Muscle layer of colon (tissue), 2 donors: ENCODE measurements at regions not wholly inside any gene's neighbourhood (a gene's known extent, or its start where the extent isn't known, plus 50 kb on each side); places are given as distances from the start of the nearest gene placed in this dataset.
"Not testable (repeated sequence)": the region's sequence is repeated elsewhere in the genome, so short reads cannot be mapped to it uniquely, and the experiment has no call there.

ENCODE experiments used
- H3K27ac ChIP-seq: one replicate; pipeline ENCODE4 v1.7.0; 2013; ENCODE audit warnings: low read depth, mild to moderate bottlenecking, low read length, moderate library complexity
- H3K27me3 ChIP-seq, 2 donors: one replicate each; pipeline ENCODE4 v1.7.0; 2013; ENCODE audit warnings: low read length in 2 of 2, mild to moderate bottlenecking in 2 of 2; ENCODE audit not compliant: insufficient read depth in 2 of 2, control insufficient read depth in 1 of 2
- H3K36me3 ChIP-seq: one replicate; pipeline ENCODE4 v1.7.0; 2013; ENCODE audit warnings: mild to moderate bottlenecking, low read length; ENCODE audit not compliant: insufficient read depth
- H3K4me1 ChIP-seq: one replicate; pipeline ENCODE4 v1.7.0; 2013; ENCODE audit warnings: mild to moderate bottlenecking, low read length; ENCODE audit not compliant: insufficient read depth
- H3K4me3 ChIP-seq, 2 donors: one replicate each; pipeline ENCODE4 v1.7.0; 2013; ENCODE audit warnings: low read length in 2 of 2, low read depth in 1 of 2, mild to moderate bottlenecking in 1 of 2, moderate library complexity in 1 of 2
- H3K9ac ChIP-seq: one replicate; pipeline ENCODE4 v1.7.0; 2013; ENCODE audit warnings: low read length
- H3K9me3 ChIP-seq: one replicate; pipeline ENCODE4 v1.7.0; 2013; ENCODE audit warnings: mild to moderate bottlenecking, low read length
- donor health status: abdominal sarcoma.
- donor health status: Adenocarcinoma of cecum.

DNA sequence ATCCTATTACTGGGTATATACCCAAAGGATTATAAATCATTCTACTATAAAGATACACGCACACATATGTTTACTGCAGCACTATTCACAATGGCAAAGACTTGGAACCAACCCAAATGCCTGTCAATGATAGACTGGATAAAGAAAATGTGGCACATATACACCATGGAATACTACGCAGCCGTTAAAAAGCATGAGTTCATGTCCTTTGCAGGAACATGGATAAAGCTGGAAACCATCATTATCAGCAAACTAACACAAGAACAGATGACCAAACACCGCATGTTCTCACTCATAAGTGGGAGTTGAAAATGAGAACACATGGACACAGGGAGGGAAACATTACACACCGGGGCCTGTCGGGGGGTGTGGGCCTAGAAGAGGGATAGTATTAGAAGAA, 307.4 kb upstream of the TBX18 start:
- not testable (repeated sequence) for H3K9ac ChIP-seq, H3K36me3 ChIP-seq, H3K4me3 ChIP-seq, H3K27me3 ChIP-seq, H3K9me3 ChIP-seq, H3K4me1 ChIP-seq, H3K27ac ChIP-seq

DNA sequence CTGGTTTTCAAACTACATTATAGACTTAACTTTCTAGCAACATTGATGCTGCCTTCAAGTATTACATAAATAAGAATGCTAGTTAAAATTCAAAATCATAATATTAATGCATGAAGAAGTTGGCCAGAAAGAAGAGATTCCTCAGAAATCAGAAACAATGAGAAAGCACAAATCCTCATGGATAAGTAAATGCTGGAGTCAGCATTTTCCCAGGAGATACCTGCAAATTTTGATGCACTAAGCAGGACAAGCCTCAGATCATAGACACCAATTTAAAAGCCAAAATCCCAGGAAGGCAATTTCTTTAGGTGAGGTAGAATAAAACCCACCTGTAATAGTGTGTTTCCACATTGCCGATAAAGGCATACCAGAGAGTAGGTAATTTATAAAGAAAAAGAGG, 305.2 kb upstream of the TBX18 start:
- Histone ChIP-seq H3K9ac (no peak overlapping the region), H3K9me3 (no peaks in the 10 kb centered on the region), H3K36me3 (no peaks in the 10 kb centered on the region)

DNA sequence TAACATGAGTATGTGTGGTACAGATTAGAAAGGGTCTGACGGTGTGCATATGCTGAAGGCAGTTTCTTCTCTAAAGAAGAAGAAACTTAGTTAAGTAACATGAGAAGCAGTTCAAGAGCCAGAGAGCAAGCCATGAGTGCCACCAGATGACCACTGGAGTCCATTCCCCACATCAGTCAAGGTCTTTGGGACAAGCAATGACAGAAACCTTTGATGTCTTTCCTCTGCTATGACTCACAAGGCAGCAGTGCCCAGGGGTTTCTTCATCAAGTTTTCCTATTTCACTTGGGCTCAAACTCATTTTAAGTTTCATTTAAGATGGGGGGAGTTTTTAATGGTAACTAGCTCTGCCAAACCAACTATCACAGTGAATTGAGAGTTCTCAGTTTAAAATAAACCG, 303.8 kb upstream of the TBX18 start:
- Histone ChIP-seq H3K27ac (no peak overlapping the region), H3K9me3 (no peaks in the 10 kb centered on the region), H3K4me3 (no peak overlapping the region), H3K9ac (no peak overlapping the region), H3K27me3 (no peaks in the 10 kb centered on the region), H3K36me3 (no peaks in the 10 kb centered on the region), H3K4me1 (no peaks in the 10 kb centered on the region)

More for the DNA sequence above, 305.2 kb upstream of the TBX18 start:
- no peak overlapping the region for H3K4me3 ChIP-seq
- H3K27me3 ChIP-seq: no peaks in the 10 kb centered on the region
- no peaks in the 10 kb centered on the region for H3K4me1 ChIP-seq
- H3K27ac ChIP-seq: no peak overlapping the region

DNA sequence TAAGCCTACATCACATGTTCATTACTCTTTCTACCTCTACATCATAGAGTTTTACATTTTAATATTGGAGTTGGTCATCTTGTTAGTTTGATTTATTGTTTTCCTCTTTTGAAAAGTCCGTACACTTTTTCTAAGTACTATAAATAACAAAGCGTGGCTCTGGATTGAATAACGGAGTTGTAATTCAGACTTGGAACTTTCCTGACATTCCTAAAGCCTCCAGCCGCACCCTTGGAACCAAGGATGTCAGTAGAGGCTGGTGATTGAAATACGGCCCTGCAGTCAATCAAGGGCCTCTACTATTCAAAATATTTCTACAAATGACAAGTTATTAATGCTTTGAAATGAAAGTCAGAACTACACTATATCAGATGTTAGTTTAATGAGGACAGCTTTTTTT, 301.9 kb upstream of the TBX18 start:
- no peaks in the 10 kb centered on the region for H3K9me3 ChIP-seq

DNA sequence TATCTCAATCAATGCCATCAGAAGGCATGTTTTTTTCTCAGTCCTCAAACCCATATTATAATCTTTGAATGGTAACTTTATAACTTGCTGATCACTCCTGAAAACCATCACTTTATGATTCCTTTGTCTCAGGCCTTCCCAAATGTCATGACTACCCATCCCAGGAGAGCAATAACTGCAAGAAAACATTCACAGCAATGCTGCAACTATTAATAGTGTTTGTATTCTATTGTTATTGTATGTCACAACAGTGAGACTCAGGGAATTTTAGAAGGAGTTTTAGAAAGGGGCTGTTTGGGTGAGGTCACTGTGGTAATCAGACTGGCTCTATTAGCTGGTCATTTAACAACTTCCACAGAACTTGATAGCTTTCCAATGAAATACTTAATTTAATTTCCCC, 301.4 kb upstream of the TBX18 start:
- Histone ChIP-seq H3K9ac (no peak overlapping the region), H3K36me3 (no peaks in the 10 kb centered on the region), H3K27ac (no peak overlapping the region), H3K4me3 (no peak overlapping the region), H3K27me3 (no peaks in the 10 kb centered on the region), H3K4me1 (no peaks in the 10 kb centered on the region), H3K9me3 (no peaks in the 10 kb centered on the region)

More for the DNA sequence above, 301.9 kb upstream of the TBX18 start:
- Histone ChIP-seq H3K4me3 (no peak overlapping the region), H3K36me3 (no peaks in the 10 kb centered on the region), H3K27me3 (no peaks in the 10 kb centered on the region), H3K27ac (no peak overlapping the region), H3K9ac (no peak overlapping the region), H3K4me1 (no peaks in the 10 kb centered on the region)

DNA sequence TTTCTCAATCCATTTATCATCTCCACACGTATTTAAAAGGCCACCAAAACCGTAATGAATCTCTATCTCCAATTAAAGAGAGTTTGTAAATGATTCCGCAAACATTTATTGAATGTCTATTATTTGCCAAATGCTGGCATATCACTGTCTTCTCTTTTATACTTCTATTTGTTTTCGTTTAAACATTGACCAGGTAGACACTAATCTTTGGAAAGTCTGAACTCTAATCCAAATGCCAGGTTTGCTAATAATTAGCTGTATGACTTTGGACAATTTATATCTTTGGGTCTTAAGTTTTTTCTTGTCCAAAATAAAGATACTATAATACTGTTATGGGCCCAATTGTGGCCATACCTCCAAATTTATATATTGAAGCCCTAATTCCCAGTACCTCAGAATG, 299.2 kb upstream of the TBX18 start:
- Histone ChIP-seq H3K36me3 (no peaks in the 10 kb centered on the region), H3K9me3 (no peaks in the 10 kb centered on the region), H3K4me1 (no peaks in the 10 kb centered on the region), H3K27ac (no peak overlapping the region), H3K27me3 (no peaks in the 10 kb centered on the region), H3K4me3 (no peak overlapping the region), H3K9ac (no peak overlapping the region)

DNA sequence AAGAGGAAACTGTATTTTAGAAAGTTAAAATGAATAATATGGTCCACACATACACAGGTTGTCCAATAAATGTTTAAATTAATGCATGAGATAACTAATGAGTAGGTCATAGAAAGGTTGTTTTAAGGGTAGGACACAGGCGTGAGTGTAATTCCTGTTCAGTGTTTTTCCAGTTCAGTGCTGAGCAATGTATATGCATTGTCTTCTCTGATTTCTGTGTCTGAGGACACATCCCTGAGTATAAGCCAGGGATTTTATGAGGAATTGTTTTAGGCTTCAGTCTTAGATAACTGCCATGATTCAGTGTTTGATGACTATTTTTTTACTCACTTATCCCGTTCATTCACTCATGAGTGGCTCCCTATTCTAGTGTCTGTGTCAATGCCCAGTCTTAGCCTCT, 298.5 kb upstream of the TBX18 start:
- H3K9ac ChIP-seq: no peak overlapping the region
- H3K4me1 ChIP-seq: no peaks in the 10 kb centered on the region
- no peaks in the 10 kb centered on the region for H3K36me3 ChIP-seq
- H3K4me3 ChIP-seq: no peak overlapping the region
- H3K27me3 ChIP-seq: no peaks in the 10 kb centered on the region
- H3K27ac ChIP-seq: no peak overlapping the region
- no peaks in the 10 kb centered on the region for H3K9me3 ChIP-seq

DNA sequence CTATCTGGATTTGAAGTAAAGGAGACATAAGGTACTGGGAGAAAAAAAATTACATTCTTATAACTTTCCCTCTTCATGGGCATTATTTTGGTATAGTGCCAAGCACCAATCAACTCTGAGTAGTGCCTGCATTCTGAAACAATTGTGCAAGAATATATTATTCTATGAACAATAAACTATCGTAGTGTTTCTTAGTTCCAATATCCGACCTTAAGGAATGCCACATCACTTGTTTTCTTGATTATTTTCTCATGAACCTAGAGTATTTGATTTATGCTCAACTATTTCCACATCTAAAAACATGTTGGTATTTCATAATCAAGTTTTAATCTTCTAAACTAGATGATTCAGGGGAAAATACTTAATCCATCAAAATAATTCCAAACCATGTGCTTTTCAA, 294.4 kb upstream of the TBX18 start:
- H3K9ac ChIP-seq: no peak overlapping the region
- no peak overlapping the region for H3K27ac ChIP-seq
- no peak overlapping the region for H3K4me3 ChIP-seq
- H3K9me3 ChIP-seq: no peaks in the 10 kb centered on the region
- H3K27me3 ChIP-seq: no peaks in the 10 kb centered on the region
- no peaks in the 10 kb centered on the region for H3K4me1 ChIP-seq
- no peaks in the 10 kb centered on the region for H3K36me3 ChIP-seq

DNA sequence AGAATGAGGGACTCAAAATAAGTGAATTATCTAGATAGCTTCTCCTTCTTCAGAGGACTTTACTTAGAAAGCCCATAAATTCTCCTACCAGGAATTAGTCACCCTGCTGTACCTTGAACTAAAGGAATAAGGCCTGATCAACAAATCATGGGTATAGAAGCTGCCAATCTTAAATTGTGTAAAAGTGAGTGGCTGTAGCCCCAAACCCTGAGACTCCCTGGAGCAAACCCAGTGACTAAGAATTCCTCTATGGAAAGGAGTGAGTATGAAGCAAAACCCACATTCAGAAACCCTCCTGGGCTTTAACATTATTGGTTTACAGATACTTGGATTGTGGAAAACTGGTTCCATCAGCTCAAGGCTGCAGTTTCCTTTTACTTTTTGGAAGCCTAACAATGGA, 285.8 kb upstream of the TBX18 start:
- Histone ChIP-seq H3K36me3 (no peaks in the 10 kb centered on the region), H3K4me3 (no peak overlapping the region), H3K9me3 (no peaks in the 10 kb centered on the region), H3K27ac (no peak overlapping the region), H3K4me1 (no peaks in the 10 kb centered on the region), H3K27me3 (no peaks in the 10 kb centered on the region), H3K9ac (no peak overlapping the region)

DNA sequence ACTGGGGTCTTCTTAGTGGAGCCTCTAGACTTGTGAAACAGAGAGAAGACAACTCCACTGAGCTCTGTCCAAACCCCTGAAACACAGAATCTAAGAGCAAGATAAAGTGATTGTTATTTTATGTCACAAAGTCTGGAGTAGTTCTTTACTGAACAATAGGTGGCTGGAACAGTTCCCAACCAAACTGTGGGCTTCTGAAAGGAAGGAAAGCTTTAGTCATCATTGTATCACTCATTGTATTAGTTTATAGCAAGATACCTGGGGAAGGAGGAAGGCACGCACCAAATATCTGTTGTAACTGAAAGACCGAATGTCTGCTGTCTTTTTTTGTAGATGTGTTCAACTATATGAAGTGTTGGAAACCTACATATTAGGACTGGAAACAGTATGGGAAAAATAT, 284.9 kb upstream of the TBX18 start:
- Histone ChIP-seq H3K27ac (no peak overlapping the region), H3K4me1 (no peaks in the 10 kb centered on the region), H3K4me3 (no peak overlapping the region), H3K36me3 (no peaks in the 10 kb centered on the region), H3K9ac (no peak overlapping the region), H3K9me3 (no peaks in the 10 kb centered on the region), H3K27me3 (no peaks in the 10 kb centered on the region)

DNA sequence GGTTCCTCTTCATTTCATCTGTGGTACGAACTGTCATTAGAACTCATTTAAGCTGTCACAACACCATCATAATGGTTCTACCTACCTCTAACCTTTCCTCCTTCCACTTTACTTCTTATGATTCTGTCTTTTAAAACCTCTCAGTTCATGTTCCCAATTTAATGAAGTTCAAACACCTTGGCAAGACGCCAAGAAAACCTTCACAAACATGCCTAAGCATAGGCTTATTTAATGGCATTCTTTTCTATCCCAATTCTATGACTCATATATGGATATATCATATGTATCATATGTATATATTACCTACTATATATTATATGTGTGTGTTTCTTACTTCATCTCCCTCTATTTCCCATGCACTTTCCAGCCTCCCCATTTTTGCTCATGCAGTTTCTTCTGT, 283.4 kb upstream of the TBX18 start:
- Histone ChIP-seq H3K27me3 (no peaks in the 10 kb centered on the region), H3K4me3 (no peak overlapping the region), H3K36me3 (no peaks in the 10 kb centered on the region), H3K9ac (no peak overlapping the region), H3K4me1 (no peaks in the 10 kb centered on the region), H3K27ac (no peak overlapping the region), H3K9me3 (no peaks in the 10 kb centered on the region)

DNA sequence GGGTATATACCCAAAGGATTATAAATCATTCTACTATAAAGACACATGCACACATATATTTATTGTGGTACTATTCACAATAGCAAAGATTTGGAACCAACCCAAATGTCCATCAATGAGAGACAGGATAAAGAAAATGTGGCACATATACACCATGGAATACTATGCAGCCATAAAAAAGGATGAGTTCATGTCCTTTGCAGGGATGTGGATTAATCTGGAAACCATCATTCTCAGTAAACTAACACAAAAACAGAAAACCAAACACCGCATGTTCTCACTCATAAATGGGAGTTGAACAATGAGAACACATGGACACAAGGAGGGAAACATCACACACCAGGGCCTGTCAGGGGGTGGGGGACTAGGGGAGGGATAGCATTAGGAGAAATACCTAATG, 281.4 kb upstream of the TBX18 start:
- not testable (repeated sequence) for H3K27me3 ChIP-seq, H3K9ac ChIP-seq, H3K27ac ChIP-seq, H3K9me3 ChIP-seq, H3K36me3 ChIP-seq, H3K4me3 ChIP-seq, H3K4me1 ChIP-seq
